ENCODE measurements at regions not wholly inside any gene's neighbourhood (a gene's known extent, or its start where the extent isn't known, plus 50 kb on each side); places are given as distances from the start of the nearest gene placed in this dataset.
"Not testable (repeated sequence)": the region's sequence is repeated elsewhere in the genome, so short reads cannot be mapped to it uniquely, and the experiment has no call there.

DNA sequence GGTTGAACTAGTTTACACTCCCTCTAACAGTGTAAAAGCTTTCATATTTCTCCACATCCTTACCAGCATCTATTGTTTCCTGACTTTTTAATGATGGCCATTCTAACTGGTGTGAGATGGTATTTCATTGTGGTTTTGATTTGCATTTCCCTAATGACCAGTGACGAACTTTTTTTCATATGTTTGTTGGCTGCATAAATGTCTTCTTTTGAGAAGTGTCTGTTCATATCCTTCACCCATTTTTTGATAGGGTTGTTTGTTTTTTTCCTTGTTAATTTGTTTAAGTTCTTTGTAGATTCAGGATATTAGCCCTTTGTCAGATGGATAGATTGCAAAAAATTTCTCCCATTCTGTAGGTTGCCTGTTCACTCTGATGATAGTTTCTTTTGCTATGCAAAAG, 578.5 kb upstream of the ADGRB3 start:
- TF ChIP-seq POLR2AphosphoS5 (IDR thresholded peaks at IDR 0.05; ENCODE audit: insufficient read depth in 1 of 2, low read depth in 1 of 2) = not testable (repeated sequence)
- TF ChIP-seq, protein P1, sequence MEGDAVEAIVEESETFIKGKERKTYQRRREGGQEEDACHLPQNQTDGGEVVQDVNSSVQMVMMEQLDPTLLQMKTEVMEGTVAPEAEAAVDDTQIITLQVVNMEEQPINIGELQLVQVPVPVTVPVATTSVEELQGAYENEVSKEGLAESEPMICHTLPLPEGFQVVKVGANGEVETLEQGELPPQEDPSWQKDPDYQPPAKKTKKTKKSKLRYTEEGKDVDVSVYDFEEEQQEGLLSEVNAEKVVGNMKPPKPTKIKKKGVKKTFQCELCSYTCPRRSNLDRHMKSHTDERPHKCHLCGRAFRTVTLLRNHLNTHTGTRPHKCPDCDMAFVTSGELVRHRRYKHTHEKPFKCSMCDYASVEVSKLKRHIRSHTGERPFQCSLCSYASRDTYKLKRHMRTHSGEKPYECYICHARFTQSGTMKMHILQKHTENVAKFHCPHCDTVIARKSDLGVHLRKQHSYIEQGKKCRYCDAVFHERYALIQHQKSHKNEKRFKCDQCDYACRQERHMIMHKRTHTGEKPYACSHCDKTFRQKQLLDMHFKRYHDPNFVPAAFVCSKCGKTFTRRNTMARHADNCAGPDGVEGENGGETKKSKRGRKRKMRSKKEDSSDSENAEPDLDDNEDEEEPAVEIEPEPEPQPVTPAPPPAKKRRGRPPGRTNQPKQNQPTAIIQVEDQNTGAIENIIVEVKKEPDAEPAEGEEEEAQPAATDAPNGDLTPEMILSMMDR (IDR thresholded peaks at IDR 0.05) = not testable (repeated sequence)

All from vagina (tissue), 2 donors.